Stimulated activated CD4-positive, alpha-beta T cell treated with anti-CD3 and anti-CD28 coated beads, TNF-alpha, amount 100 ng/mL, for 48 hours (primary cell): ENCODE measurements at regions not wholly inside any gene's neighbourhood (a gene's known extent, or its start where the extent isn't known, plus 50 kb on each side); places are given as distances from the start of the nearest gene placed in this dataset.

Experiments
- DNase-seq, 3 donors: peaks; one replicate each; pipeline ENCODE4 v3.0.0-alpha.2; 2020; ENCODE audit warnings: low read depth in 3 of 3

DNA sequence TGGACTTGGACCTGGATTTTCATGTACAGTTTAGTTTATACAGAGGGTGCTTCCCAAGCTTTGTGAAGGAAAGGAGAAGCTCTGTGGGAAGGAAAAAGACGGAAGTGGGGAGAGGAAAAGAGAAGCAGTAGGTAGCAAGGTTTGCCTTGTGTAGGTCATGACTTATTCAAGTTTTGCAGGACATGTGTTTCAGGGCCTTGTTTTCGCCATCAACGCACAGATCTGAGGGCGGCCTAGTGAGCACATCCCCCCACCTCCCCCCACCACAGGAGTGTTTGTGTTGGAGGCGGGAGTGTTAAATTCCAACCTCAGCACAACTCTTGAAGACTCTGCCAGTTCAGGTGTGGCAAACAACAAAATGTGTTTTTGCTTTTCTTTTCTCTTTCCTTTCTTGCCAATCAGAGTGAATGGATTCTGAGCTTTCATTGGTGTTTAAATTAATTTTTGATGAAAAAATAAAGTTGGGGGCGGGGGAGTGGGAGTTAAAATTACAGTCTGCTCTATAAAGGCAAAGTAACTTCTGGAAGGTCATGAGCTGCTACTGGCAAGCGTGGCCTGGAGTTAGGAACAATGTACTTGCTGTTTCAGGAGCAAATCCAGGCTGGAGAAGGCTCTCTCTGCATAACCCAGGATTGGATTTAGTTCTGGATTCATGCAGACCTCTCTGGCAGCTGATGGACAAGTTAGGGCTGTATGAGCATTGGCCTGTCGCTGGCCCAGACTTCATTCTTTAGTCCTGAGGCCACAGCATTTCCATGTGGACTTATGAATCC lies 338.5 kb downstream of the CD83 start:
- DNase-seq: no peak

DNA sequence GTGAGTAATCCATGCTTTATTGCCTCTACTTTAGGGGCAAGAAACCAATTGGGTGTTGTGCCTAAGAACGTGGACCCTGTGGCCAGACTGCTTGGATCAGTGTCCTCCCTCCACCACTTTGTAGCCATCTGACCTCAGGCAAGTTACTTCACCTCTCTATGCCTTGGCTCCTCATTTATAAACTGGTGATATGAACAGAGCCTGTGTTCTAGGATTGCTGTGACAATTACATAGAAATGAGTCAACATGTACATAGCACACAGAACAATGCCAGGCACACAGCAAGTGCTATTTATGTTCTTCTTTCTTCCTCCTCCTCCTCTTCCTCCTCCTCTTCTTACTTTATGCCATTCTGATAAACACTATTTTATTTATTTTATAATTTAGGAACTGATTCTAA lies 339.4 kb downstream of the CD83 start:
- no peak for DNase-seq

DNA sequence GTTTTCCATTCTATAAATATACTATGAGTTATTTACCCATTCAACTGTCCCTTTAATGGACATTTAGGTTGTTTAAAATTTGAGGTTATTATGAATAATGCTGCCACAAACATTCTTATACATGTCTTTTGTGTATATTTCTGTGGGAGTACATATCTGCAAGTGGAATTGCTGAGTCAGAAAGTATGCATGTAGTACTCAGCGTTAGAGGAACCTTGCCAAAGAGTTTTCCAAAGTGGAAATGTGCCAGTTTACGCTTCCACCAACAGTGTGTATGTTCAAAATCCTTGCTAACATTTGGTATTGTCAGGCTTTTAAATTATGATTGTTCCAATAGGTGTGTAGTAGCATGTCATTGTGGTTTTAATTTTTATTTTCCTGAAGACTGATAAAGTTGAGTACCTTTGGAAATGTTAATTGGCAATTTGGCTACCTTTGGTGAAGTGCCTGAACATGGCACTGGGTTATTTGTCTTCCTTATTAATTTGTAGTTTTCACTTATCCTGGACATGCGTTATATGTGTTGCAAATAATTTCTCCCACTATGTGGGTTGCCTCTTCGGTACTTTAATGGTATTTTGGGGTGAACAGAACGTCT lies 341.2 kb downstream of the CD83 start:
- DNase-seq: no peak

GRCh38 chr6:14459315-14459714 lies 341.7 kb downstream of the CD83 start:
- no peak for DNase-seq

GRCh38 chr6:14460556-14460955 lies 343.0 kb downstream of the CD83 start:
- DNase-seq: no peak

DNA sequence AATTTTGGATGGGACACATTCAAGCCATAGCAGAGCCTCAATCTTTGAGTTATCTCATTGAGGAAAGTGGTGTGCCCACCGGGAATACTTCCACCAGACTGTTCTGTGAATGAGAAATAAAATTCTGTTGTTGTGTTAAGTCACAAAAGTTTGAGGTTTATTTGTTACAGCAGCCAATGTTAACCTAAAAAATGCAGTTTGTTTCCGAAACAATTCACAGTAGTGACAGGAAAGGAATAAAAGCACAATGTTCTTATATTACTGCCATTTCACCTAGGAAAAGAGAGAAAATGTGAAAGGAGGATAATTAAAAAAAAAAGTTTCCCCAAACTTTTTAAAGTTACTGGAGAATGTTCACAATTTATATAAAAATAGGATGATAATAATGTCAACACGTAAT lies 344.6 kb downstream of the CD83 start:
- no peak for DNase-seq

DNA sequence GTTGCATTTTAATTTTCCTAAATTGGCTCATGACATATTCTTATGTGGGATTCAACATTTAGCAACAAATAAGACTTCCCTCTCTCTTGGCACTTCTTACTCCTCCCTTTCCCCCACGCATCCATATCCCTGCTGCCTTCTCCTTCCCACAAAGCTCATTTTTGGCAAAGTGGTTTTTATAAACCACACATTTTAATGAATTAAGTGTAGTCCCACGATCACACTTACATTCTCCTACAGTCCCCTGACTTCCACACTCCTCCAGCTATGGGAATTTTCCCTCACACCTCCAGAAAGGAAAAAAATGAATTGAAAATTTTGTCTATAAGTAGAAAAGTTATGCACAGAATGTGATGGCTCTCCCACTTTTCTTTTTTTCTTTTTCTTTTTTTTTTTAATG lies 345.0 kb downstream of the CD83 start:
- no peak for DNase-seq

DNA sequence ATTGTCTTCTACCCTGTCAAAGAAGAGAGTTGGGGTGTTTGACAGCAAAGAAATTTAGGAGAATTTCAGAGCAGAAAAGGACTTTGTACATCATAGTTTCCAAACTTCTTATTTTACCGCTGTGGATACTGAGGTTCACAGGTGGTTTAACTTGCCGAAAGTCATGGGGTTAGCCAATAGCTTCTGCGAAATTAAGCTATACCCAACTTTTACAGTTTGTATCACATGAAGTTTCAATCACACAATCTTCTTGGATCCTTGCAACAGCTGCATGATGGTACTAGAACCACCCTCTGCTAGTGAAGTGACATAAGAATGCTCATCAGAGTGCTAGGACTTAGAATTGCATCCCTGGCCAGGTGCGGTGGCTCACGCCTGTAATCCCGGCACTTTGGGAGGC lies 345.5 kb downstream of the CD83 start:
- no peak for DNase-seq

DNA sequence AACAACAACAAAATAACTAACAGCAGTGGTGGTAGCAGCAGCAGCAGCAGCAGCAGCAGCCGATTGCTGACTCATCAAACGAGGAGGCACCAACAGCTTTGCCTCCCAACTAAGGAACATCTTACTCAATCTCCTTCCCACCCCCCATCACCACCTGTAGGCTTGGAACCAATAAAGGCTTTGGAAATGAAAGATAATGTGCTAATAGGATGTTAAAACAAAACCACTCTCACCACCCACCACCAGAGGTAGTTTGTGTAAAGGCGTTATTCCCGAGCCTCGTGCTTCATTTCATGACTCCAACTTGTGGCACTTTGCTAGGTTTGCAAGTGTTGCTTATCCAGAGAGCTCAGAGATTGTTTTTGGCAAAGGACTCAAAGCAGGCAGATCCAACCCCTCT lies 346.5 kb downstream of the CD83 start:
- DNase-seq: no peak

GRCh38 chr6:14464716-14465115 lies 347.1 kb downstream of the CD83 start:
- DNase-seq: no peak

GRCh38 chr6:14466278-14466677 lies 348.7 kb downstream of the CD83 start:
- no peak for DNase-seq

- no peak for DNase-seq
Measured at GRCh38 chr6:14467591-14467990, 350.0 kb downstream of the CD83 start.

DNA sequence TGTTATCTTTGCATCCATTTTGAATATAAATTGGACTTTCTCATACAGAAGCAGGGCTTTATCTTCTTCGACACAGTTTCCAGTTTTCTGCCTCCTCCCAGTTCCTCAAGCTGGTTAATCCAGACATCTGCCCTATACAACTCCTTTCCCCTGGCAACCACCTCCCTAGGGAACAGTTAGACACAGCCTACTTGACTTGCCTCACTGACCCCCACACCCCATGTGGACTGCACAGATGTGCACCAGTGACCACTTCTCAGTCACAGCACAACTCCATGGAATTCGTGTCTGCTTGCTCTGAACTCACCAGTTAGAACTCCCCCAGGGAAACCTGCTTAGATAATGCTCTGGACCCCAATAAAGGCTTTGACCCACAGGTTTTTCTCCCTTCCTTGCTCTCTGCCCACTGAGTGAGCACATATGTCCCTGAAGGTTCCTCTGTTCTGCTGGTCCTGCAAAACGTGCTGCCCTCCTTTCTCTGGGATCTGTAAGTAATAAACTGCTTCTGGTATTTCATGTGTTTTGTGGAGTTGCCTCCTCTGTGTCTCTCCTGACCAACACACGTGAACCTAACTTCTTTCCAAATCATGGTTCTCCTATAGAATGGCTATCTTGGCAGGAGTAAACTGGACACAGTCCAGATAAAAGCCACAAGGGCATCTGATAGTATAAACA lies 351.2 kb downstream of the CD83 start:
- DNase-seq: no peak

DNA sequence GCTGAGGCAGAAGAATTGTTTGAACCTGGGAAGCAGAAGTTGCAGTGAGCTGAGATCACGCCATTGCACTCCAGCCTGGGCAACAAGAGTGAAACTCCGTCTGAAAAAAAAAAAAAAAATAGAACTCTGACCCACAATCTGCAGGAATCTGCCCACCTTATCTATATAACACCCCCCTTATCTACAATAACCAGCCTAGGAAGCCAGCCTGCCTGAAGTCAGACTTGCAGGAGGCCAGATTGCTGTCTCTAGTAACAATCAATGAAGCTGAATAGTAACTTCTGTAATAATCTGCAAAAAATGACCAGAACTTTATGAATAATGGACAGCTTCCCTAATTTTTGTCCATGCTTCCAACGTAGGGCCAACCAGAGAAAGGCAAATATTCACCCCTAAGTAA lies 352.5 kb downstream of the CD83 start:
- no peak for DNase-seq

- no peak for DNase-seq
Measured at GRCh38 chr6:14470671-14471070, 353.1 kb downstream of the CD83 start.

GRCh38 chr6:14472255-14472985 lies 354.8 kb downstream of the CD83 start:
- no peak for DNase-seq

GRCh38 chr6:14472986-14473337 lies 355.4 kb downstream of the CD83 start:
- no peak for DNase-seq

DNA sequence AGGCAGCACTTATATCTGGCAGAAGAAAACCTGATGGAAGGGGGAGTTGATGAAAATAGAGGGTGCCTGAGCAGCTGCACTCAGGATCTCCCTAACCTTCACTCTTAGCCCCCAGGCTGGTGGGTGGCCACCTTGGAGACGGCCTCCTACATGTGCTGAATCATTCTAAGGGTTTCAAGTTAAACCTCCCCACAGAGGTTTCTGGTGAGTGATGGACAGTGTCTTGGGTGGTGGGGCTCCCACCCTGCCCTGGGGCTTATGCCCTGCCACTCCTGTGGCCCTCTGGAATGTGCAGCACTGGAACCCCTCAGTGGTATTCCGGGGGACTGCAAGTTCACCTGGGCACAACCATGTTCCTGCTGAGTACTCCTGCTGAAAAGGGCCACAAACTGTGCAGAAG lies 357.2 kb downstream of the CD83 start:
- no peak for DNase-seq

- DNase-seq: no peak
Measured at GRCh38 chr6:14475306-14475705, 357.7 kb downstream of the CD83 start.

DNA sequence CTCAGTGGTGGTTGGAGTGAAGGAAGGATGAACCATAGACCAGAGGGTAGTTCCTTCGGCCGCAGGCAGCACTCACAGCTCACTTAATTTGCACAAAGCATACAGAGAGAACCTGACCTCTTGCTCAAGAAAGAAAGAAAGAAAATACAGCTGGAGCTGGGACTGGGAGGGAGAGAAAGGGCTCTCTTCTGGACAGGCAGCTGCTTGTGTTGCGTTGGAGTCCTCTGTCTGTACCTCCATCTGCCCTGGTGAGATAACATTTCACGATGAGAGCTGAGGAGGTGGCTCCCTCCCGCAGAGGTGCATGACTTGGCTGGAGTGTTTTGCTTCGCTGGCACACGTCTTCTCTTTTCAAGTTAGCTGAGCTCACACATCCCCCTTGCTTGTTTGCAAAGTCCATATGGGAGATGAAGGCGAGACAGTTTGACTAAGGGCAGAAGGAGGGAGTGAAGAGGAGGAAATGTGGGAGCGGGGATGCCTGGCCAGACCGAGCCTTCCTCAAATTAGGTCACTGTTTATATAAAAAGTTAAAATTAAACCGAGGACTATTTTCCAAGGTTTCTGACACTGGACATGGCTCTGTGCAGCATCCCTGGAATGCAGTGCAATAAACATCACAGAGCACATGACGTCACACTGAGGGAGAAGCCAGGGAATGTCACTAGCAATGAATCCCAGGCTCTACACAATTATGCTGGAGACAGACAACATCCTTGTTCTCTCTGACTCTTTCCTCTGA lies 359.4 kb downstream of the CD83 start:
- no peak for DNase-seq

DNA sequence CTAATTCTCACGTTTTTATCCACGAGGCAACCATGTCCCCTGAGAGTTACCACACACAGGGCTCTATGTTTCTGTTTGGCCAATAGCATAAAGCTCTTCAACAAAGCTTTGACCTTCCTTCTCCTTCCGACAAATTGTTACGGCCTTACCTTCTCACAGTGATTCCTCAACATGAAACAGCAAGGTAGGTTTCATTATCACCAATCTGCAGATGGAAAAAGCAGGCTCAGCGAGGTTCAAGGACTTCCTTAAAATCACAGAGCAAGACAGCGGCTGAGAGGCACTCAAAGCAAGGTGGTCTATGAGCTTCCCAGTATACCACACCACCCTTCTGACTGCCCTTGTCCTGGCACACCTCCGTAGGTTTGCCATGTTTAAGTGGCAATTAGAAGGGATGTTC lies 360.0 kb downstream of the CD83 start:
- DNase-seq: no peak
